SK-N-SH (cell line): ENCODE measurements at regions not wholly inside any gene's neighbourhood (a gene's known extent, or its start where the extent isn't known, plus 50 kb on each side); places are given as distances from the start of the nearest gene placed in this dataset.

ENCODE experiments used
- CTCF ChIA-PET: fragments of 300-600, 350-600 bp; formaldehyde crosslinking; extraction: SDS; loops from one replicate; lab custom pipeline; 2021; lab: Yijun Ruan, JAX
- POLR2A ChIA-PET: fragments of 350-600 bp; sonication (Branson Sonifier 250); formaldehyde crosslinking; extraction: SDS; loops from one replicate; lab custom pipeline; 2020; ENCODE audit warnings: antibody characterized with exemption, inconsistent platforms; lab: Yijun Ruan, JAX
- DNase-seq: peaks from one replicate; pipeline ENCODE4 v3.0.0; 2012
- H2AFZ ChIP-seq: fragments of 200-600 bp; sonication (generic); 2 replicates; pipeline ENCODE4 v1.8.1; 2016; ENCODE audit warnings: antibody characterized with exemption, mild to moderate bottlenecking, low read depth
- H3F3A ChIP-seq: fragments of 200-600 bp; sonication (generic); replicated peaks from 2 replicates; pipeline ENCODE3; 2016; ENCODE audit warnings: antibody characterized with exemption, mild to moderate bottlenecking; ENCODE audit not compliant: insufficient read depth
- H3K27ac ChIP-seq, 2 experiments: fragments of 200-500 bp in 1 of 2; fragments of 200-600 bp in 1 of 2; sonication (Bioruptor generic) in 1 of 2; sonication (generic), shearing (Covaris generic) in 1 of 2; 2 replicates each; pipeline versions ENCODE4 v1.5.1 to v1.6.1; 2014 to 2016; ENCODE audit warnings: low read depth in 2 of 2, inconsistent platforms in 1 of 2, low read length in 1 of 2, mild to moderate bottlenecking in 1 of 2, mixed read lengths in 1 of 2
- H3K27me3 ChIP-seq: fragments of 200-600 bp; sonication (generic), shearing (Covaris generic); 2 replicates; pipeline ENCODE4 v1.6.1; 2016; ENCODE audit warnings: mixed run types; ENCODE audit not compliant: insufficient read depth
- H3K36me3 ChIP-seq, 2 experiments: fragments of 200-500 bp in 1 of 2; fragments of 200-600 bp in 1 of 2; sonication (Bioruptor generic) in 1 of 2; sonication (generic) in 1 of 2; replicated peaks in 1 of 2; 2 replicates each; pipeline versions ENCODE3 to v1.5.1; 2014 to 2016; ENCODE audit warnings: low read length in 1 of 2, mild to moderate bottlenecking in 1 of 2; ENCODE audit not compliant: insufficient read depth in 2 of 2, control insufficient read depth in 1 of 2
- H3K4me1 ChIP-seq, 2 experiments: fragments of 200-500 bp in 1 of 2; fragments of 200-600 bp in 1 of 2; sonication (Bioruptor generic) in 1 of 2; sonication (generic), shearing (Covaris generic) in 1 of 2; 2 replicates each; pipeline versions ENCODE4 v1.5.1 to v1.6.1; 2014 to 2016; ENCODE audit warnings: low read depth in 1 of 2, low read length in 1 of 2, mixed run types in 1 of 2; ENCODE audit not compliant: insufficient read depth in 2 of 2, control insufficient read depth in 1 of 2
- H3K4me2 ChIP-seq: fragments of 200-600 bp; sonication (generic), shearing (Covaris generic); 2 replicates; pipeline ENCODE4 v1.6.1; 2017; ENCODE audit warnings: mixed run types
- H3K4me3 ChIP-seq, 2 experiments: fragments of 200-500 bp in 1 of 2; fragments of 200-600 bp in 1 of 2; sonication (Bioruptor generic) in 1 of 2; sonication (generic), shearing (Covaris generic) in 1 of 2; 2 replicates each; pipeline versions ENCODE4 v1.5.1 to v1.8.1; 2014 to 2016; ENCODE audit warnings: low read depth in 2 of 2, inconsistent platforms in 1 of 2, low read length in 1 of 2, mild to moderate bottlenecking in 1 of 2, mixed read lengths in 1 of 2, moderate library complexity in 1 of 2
- H3K79me2 ChIP-seq: fragments of 200-600 bp; sonication (generic); 2 replicates; pipeline ENCODE4 v1.8.1; 2017; ENCODE audit warnings: mild to moderate bottlenecking; ENCODE audit not compliant: insufficient read depth
- H3K9ac ChIP-seq: fragments of 200-600 bp; sonication (generic); 2 replicates; pipeline ENCODE4 v1.6.1; 2017; ENCODE audit warnings: mixed run types
- H3K9me2 ChIP-seq: fragments of 200-600 bp; sonication (generic); 2 replicates; pipeline ENCODE4 v1.6.1; 2017; ENCODE audit warnings: mixed run types
- H3K9me3 ChIP-seq: fragments of 200-600 bp; sonication (generic); 2 replicates; pipeline ENCODE4 v1.6.1; 2017; ENCODE audit warnings: mixed run types, mild to moderate bottlenecking, moderate library complexity
- H4K20me1 ChIP-seq: fragments of 200-600 bp; sonication (generic); 2 replicates; pipeline ENCODE4 v1.6.1; 2017; ENCODE audit warnings: mild to moderate bottlenecking, mixed run types; ENCODE audit not compliant: insufficient read depth
- CHD2 ChIP-seq: fragments of 150-350 bp; IDR thresholded peaks from 2 replicates; pipeline ENCODE4 v1.6.1; 2018; ENCODE audit warnings: low read length; ENCODE audit not compliant: partially characterized antibody
- CTCF ChIP-seq: fragments of 200-600 bp; sonication (generic); IDR thresholded peaks from 2 replicates; pipeline ENCODE4 v1.6.1; 2017; ENCODE audit warnings: antibody characterized with exemption, mild to moderate bottlenecking, moderate library complexity
- EP300 ChIP-seq, 2 experiments: IDR thresholded peaks; 2 replicates each; pipeline versions ENCODE4 v1.4.0 to v1.6.1; 2012; ENCODE audit warnings: borderline replicate concordance in 1 of 2, low read depth in 1 of 2, low read length in 1 of 2
- EZH2phosphoT487 ChIP-seq: fragments of 200-600 bp; sonication (generic); IDR thresholded peaks from 2 replicates; pipeline ENCODE4 v1.6.1; 2017; ENCODE audit warnings: low read depth, mixed run types, mild to moderate bottlenecking, antibody characterized with exemption, moderate library complexity, borderline replicate concordance
- FOSL2 ChIP-seq: IDR thresholded peaks from 2 replicates; pipeline ENCODE4 v1.4.0; 2012; ENCODE audit warnings: low read depth, mild to moderate bottlenecking, moderate library complexity, borderline replicate concordance
- FOXJ3 ChIP-seq: sonication (generic); formaldehyde crosslinking; IDR thresholded peaks from 2 replicates; pipeline ENCODE4 v1.5.1; 2020; ENCODE audit warnings: mild to moderate bottlenecking, missing genetic modification reagents
- GATA2 ChIP-seq: sonication (generic); formaldehyde crosslinking; IDR thresholded peaks from 2 replicates; pipeline ENCODE4 v1.5.0; 2020; ENCODE audit warnings: mild to moderate bottlenecking, missing genetic modification reagents
- MEF2A ChIP-seq: IDR thresholded peaks from 2 replicates; pipeline ENCODE4 v1.4.0; 2012; ENCODE audit warnings: low read depth, borderline replicate concordance
- MXI1 ChIP-seq: IDR thresholded peaks from 2 replicates; pipeline ENCODE4 v1.6.1; 2012; ENCODE audit warnings: mild to moderate bottlenecking, low read depth, low read length, improper control_type of control experiment
- NFIC ChIP-seq: IDR thresholded peaks from 2 replicates; pipeline ENCODE4 v1.4.0; 2012; ENCODE audit warnings: borderline replicate concordance
- RCOR1 ChIP-seq: fragments of 150-350 bp; IDR thresholded peaks from 2 replicates; pipeline ENCODE4 v1.6.1; 2017; ENCODE audit warnings: antibody characterized with exemption, low read length
- SMC3 ChIP-seq: IDR thresholded peaks from 2 replicates; pipeline ENCODE4 v1.6.1; 2012; ENCODE audit warnings: low read depth, low read length, improper control_type of control experiment
- TCF12 ChIP-seq: IDR thresholded peaks from 2 replicates; pipeline ENCODE4 v1.4.0; 2012
- YY1 ChIP-seq: IDR thresholded peaks from 2 replicates; pipeline ENCODE4 v1.4.0; 2012; ENCODE audit warnings: low read depth, mild to moderate bottlenecking
- WGBS: methylation state at CpG from one replicate; pipeline ENCODE4 v1.1.6; 2017; ENCODE audit warnings: low lambda C conversion rate; 5-methylcytosine and 5-hydroxymethylcytosine counted together
- TF ChIP-seq, protein P1 (sequence below): IDR thresholded peaks from 2 replicates; pipeline ENCODE4 v1.4.0; 2012; ENCODE audit warnings: low read depth
- TF ChIP-seq, protein P2 (sequence below): fragments of 150-350 bp; IDR thresholded peaks from 2 replicates; pipeline ENCODE4 v1.6.1; 2016; ENCODE audit warnings: mild to moderate bottlenecking, low read depth, low read length
- TF ChIP-seq, protein P3 (sequence below): IDR thresholded peaks from 2 replicates; pipeline ENCODE4 v1.4.0; 2012; ENCODE audit warnings: low read depth, borderline replicate concordance

- TF ChIP-seq FOSL2 (no peak), NFIC (no peak), TCF12 (no peak), SMC3 (no peak)
Measured at GRCh38 chr6:164753517-164753916, 555.9 kb downstream of the C6orf118 start (continued).

DNA sequence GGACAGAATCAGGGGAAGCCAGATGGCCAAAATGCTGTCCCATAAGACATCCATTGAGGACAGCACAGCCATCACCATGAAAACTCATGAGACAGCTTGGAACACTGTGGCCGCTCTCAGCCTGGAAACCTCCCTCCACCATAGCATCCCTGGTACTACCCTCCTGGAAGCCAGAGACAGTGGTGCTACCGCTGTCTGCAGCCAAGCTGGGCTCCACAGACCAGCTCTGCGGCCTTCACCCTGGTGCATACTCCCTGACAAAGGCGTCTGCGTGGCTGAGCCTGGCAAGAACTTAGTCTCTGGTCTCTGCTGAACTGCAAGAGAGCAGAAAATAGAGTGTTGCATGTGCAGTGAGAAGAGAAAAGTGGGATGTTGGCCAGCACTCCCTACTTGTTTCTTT lies 558.0 kb downstream of the C6orf118 start:
- POLR2A ChIA-PET: no interaction called here

GRCh38 chr6:164750128-164750527 lies 559.3 kb downstream of the C6orf118 start:
- TF ChIP-seq MEF2A (no peak), CTCF (no peak), MXI1 (no peak), RCOR1 (no peak), EZH2phosphoT487 (no peak), GATA2 (CRISPR knock-in tag) (no peak), CHD2 (no peak), SMC3 (no peak)
- TF ChIP-seq, protein P1, sequence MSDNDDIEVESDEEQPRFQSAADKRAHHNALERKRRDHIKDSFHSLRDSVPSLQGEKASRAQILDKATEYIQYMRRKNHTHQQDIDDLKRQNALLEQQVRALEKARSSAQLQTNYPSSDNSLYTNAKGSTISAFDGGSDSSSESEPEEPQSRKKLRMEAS: no peak
- Histone ChIP-seq H3K9me3 (no peaks in the 10 kb centered on the region), H3K27ac (no peak overlapping the region), H3K4me3 (no peak overlapping the region), H3F3A (no peaks in the 10 kb centered on the region), H2AFZ (no peak overlapping the region), H3K9ac (no peak overlapping the region), H4K20me1 (no peaks in the 10 kb centered on the region), H3K36me3 (no peaks in the 10 kb centered on the region), H3K79me2 (no peaks in the 10 kb centered on the region), H3K9me2 (no peaks in the 10 kb centered on the region), H3K27me3 (no peaks in the 10 kb centered on the region), H3K4me2 (no peak overlapping the region), H3K4me1 (peaks cover 0 to 17% of the 10 kb centered on the region in 2 experiments; a peak in 2 of 4 replicates)
- WGBS: 20% methylated on average over 3 of the region's 3 CpGs
- CTCF ChIA-PET: interaction anchor here (0.7 kb wide), 1 partner anchor 19 kb away, joined by 3 read pairs; no protein-coding TSS in a partner anchor
- POLR2A ChIA-PET: no interaction called here
- DNase-seq: no peak

More for the DNA sequence above, 558.0 kb downstream of the C6orf118 start:
- Histone ChIP-seq H4K20me1 (no peaks in the 10 kb centered on the region), H3K79me2 (no peaks in the 10 kb centered on the region), H2AFZ (no peak overlapping the region), H3K4me3 (no peak overlapping the region), H3F3A (no peaks in the 10 kb centered on the region), H3K4me2 (no peak overlapping the region), H3K9me3 (no peaks in the 10 kb centered on the region), H3K9me2 (no peaks in the 10 kb centered on the region), H3K9ac (no peak overlapping the region), H3K27ac (no peak overlapping the region), H3K4me1 (peaks cover 0 to 17% of the 10 kb centered on the region in 2 experiments; a peak in 2 of 4 replicates), H3K27me3 (no peaks in the 10 kb centered on the region), H3K36me3 (no peaks in the 10 kb centered on the region)
- WGBS: 23% methylated on average over 3 of the region's 5 CpGs
- no peak for DNase-seq
- CTCF ChIA-PET: interaction anchor here (2.2 kb wide), 1 partner anchor 176 kb away, joined by 6 read pairs; no protein-coding TSS in a partner anchor
- TF ChIP-seq EP300 (IDR thresholded peaks at IDR 0.05; ENCODE audit: borderline replicate concordance in 1 of 2, low read depth in 1 of 2, low read length in 1 of 2) (no peak), RCOR1 (no peak), YY1 (no peak), FOSL2 (no peak), FOXJ3 (CRISPR knock-in tag) (no peak), SMC3 (no peak), TCF12 (no peak)
- TF ChIP-seq, protein P2, sequence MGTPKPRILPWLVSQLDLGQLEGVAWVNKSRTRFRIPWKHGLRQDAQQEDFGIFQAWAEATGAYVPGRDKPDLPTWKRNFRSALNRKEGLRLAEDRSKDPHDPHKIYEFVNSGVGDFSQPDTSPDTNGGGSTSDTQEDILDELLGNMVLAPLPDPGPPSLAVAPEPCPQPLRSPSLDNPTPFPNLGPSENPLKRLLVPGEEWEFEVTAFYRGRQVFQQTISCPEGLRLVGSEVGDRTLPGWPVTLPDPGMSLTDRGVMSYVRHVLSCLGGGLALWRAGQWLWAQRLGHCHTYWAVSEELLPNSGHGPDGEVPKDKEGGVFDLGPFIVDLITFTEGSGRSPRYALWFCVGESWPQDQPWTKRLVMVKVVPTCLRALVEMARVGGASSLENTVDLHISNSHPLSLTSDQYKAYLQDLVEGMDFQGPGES: no peak
- TF ChIP-seq, protein P3, sequence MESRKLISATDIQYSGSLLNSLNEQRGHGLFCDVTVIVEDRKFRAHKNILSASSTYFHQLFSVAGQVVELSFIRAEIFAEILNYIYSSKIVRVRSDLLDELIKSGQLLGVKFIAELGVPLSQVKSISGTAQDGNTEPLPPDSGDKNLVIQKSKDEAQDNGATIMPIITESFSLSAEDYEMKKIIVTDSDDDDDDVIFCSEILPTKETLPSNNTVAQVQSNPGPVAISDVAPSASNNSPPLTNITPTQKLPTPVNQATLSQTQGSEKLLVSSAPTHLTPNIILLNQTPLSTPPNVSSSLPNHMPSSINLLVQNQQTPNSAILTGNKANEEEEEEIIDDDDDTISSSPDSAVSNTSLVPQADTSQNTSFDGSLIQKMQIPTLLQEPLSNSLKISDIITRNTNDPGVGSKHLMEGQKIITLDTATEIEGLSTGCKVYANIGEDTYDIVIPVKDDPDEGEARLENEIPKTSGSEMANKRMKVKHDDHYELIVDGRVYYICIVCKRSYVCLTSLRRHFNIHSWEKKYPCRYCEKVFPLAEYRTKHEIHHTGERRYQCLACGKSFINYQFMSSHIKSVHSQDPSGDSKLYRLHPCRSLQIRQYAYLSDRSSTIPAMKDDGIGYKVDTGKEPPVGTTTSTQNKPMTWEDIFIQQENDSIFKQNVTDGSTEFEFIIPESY: no peak
